H1 (cell line): ENCODE measurements at regions not wholly inside any gene's neighbourhood (a gene's known extent, or its start where the extent isn't known, plus 50 kb on each side); places are given as distances from the start of the nearest gene placed in this dataset.

Source experiments
- ASH2L ChIP-seq: fragments of 200-600, 300-600 bp; sonication (generic); IDR thresholded peaks from one replicate; pipeline ENCODE4 v1.7.1; 2017; ENCODE audit warnings: low read length
- ATF3 ChIP-seq: IDR thresholded peaks from 2 replicates; pipeline ENCODE4 v1.6.1; 2011; ENCODE audit warnings: low read depth, mild to moderate bottlenecking, low read length; ENCODE audit not compliant: insufficient read depth
- CHD2 ChIP-seq: IDR thresholded peaks from 2 replicates; pipeline ENCODE4 v1.6.1; 2012; ENCODE audit warnings: low read length, improper control_type of control experiment
- EP300 ChIP-seq, 2 experiments: IDR thresholded peaks; 1 replicate in 1 of 2; 2 replicates in 1 of 2; pipeline ENCODE4 v1.6.1; 2011 to 2012; ENCODE audit warnings: low read depth in 2 of 2, low read length in 2 of 2, mild to moderate bottlenecking in 2 of 2, borderline replicate concordance in 1 of 2, inconsistent platforms in 1 of 2, moderate library complexity in 1 of 2
- POLR2A ChIP-seq, 2 experiments: IDR thresholded peaks; 1 replicate in 1 of 2; 2 replicates in 1 of 2; pipeline ENCODE4 v1.6.1; 2011; ENCODE audit warnings: low read depth in 2 of 2, low read length in 2 of 2, mild to moderate bottlenecking in 2 of 2; ENCODE audit errors: control extremely low read depth in 1 of 2
- SRF ChIP-seq: IDR thresholded peaks from 2 replicates; pipeline ENCODE4 v1.6.1; 2011; ENCODE audit warnings: mild to moderate bottlenecking, low read depth, low read length, moderate library complexity
- TF ChIP-seq, protein P1 (sequence below): IDR thresholded peaks from 2 replicates; pipeline ENCODE4 v1.6.1; 2012; ENCODE audit warnings: inconsistent platforms

DNA sequence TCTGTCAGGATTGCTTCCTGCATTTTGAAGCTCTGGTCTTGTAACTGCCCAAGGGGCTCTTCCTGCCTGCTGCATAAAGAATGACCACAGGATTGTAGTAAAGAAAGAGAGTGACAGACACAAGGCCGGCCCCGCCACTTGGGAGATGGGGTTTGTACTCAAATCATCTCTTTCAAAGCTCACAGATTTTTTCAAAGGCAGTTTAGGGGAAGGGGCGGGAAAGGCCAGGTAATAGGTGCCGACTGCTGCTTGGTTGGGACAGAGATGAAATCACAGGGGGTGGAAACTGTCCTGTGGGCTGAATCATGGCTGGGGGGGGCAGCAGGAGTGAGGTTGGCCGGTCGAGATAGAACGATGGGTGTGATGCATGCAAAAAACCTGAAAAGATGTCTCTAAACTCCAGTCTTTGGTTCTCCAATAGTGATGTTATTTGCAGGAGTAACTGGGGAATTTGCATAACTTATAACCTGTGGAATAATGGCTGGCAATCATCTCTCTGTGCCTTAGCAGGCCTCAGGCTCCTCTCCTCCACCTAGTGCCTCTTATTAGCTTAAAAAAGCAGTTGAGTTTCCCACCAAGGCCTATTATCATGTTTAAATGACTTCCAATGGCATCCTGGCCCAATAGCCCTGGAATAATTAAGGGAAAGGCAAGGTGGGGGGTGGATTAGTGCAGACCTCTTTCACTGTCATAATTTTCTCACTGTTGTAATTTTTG is 778.4 kb upstream of the FRG1 start (continued):
- TF ChIP-seq, protein P1, sequence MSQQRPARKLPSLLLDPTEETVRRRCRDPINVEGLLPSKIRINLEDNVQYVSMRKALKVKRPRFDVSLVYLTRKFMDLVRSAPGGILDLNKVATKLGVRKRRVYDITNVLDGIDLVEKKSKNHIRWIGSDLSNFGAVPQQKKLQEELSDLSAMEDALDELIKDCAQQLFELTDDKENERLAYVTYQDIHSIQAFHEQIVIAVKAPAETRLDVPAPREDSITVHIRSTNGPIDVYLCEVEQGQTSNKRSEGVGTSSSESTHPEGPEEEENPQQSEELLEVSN = no peak
- TF ChIP-seq SRF (no peak), CHD2 (no peak), ATF3 (no peak), POLR2A (IDR thresholded peaks at IDR 0.05; ENCODE audit: control extremely low read depth in 1 of 2, low read depth in 2 of 2, low read length in 2 of 2) (peak in 1 of 2 experiments; percentile 58; a peak in 1 of 3 replicates), EP300 (IDR thresholded peaks at IDR 0.05; ENCODE audit: borderline replicate concordance in 1 of 2, low read depth in 2 of 2, low read length in 2 of 2) (no peak), ASH2L (peak; percentile 93)
